HG02852 (cell line): ENCODE measurements at regions not wholly inside any gene's neighbourhood (a gene's known extent, or its start where the extent isn't known, plus 50 kb on each side); places are given as distances from the start of the nearest gene placed in this dataset.

ENCODE experiments used
- ATAC-seq: cut with Tn5 transposase; IDR thresholded peaks from one replicate; pipeline ENCODE4 v1.9.1; 2021; ENCODE audit warnings: mild to moderate bottlenecking, moderate library complexity; ENCODE audit not compliant: unreplicated experiment

- peak; percentile 62 for ATAC-seq
Observed at GRCh38 chr12:29086325-29087271, 62.5 kb upstream of the FAR2 start.

GRCh38 chr12:29088611-29089219 lies 60.4 kb upstream of the FAR2 start:
- ATAC-seq: no peak
